GM18507 (cell line): ENCODE measurements at regions not wholly inside any gene's neighbourhood (a gene's known extent, or its start where the extent isn't known, plus 50 kb on each side); places are given as distances from the start of the nearest gene placed in this dataset.
"Not testable (repeated sequence)": the region's sequence is repeated elsewhere in the genome, so short reads cannot be mapped to it uniquely, and the experiment has no call there.

Source experiments
- DNase-seq: peaks from one replicate; pipeline ENCODE4 v3.0.0; 2011; ENCODE audit warnings: low read depth; ENCODE audit not compliant: insufficient read length; ENCODE audit errors: extremely low spot score
- FAIRE-seq: peaks from 2 replicates; lab custom pipeline; 2011; peaks lifted over from hg19 to GRCh38; lab: Jason Lieb, UNC

- DNase-seq (no peak), FAIRE-seq (no peak)
Measured at GRCh38 chr12:63508543-63508942, 159.8 kb downstream of the DPY19L2 start.

GRCh38 chr12:63499567-63499966, 168.7 kb downstream of the DPY19L2 start:
- no peak for FAIRE-seq
- no peak for DNase-seq

- no peak for FAIRE-seq
Measured at GRCh38 chr12:63498239-63498638, 170.1 kb downstream of the DPY19L2 start.

DNA sequence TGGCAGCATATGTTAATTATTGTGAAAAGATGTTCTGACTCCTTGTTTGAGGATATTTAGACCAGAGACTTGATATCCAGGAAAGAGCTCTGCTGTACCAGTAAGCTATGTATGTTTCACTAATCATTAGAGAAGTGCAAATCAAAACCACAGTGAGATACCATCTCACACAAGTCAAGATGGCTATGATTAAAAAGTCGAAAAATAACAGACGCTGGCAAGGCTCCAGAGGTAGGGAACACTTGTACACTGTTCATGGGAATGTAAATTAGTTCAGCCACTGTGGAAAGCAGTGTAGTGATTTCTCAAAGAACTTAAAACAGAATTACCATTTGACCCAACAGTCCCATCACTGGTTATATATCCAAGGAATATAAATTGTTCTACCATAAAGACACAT, 171.6 kb downstream of the DPY19L2 start:
- no peak for DNase-seq
- FAIRE-seq, result no peak

More at GRCh38 chr12:63498239-63498638, 170.1 kb downstream of the DPY19L2 start:
- DNase-seq, result no peak

DNA sequence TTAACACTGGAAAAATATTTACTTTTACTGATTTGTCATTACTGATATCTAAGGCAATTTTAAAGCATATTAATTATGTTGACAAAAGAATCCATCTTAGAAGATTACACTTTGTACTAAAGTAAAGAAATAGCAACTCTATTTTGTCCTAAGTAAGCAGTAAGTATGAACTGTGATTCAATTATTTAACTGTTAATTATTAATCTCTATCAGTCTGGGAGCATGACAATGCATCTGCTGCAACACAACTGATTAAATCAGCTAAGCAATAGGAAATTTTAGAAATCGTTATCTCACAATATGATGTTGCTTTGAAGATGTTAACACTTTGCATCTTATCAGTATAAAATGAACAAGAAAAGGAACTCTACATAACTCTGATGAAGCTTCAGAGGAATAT, 172.3 kb downstream of the DPY19L2 start:
- FAIRE-seq (no peak), DNase-seq (no peak)

DNA sequence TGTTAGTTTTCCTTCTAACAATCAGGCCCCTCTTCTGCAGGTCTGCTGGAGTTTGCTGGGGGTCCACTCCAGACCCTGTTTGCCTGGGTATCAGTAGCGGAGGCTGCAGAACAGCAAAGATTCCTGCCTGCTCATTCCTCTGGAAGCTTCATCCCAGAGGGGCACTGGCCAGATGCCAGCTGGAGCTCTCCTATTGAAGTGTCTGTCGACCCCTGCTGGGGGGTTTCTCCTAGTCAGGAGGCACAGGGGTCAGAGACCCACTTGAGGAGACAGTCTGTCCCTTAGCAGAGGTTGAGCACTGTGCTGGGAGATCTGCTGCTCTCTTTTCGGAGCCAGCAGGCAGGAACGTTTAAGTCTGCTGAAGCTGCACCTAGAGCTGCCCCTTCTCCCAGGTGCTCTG, 174.9 kb downstream of the DPY19L2 start:
- DNase-seq, FAIRE-seq: not testable (repeated sequence)

DNA sequence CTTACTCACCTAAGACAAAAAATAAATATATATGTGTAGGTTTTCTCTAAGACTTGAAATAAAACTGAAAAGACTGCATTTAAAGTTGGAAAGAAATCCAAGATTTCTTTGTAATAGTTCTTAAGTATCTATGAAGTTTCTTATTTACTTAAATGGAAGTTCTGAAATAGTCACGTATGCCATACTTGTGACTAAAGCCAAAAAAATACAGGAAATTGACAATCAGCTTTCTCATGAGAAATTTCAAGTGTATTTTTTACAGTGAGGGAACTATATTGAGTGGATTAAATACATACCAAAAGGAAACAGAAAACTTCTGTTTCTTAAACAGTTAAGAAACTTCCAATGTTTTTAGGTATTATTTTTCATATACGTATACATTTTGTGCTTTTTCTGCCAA, 188.1 kb downstream of the DPY19L2 start:
- FAIRE-seq, result no peak
- no peak for DNase-seq

DNA sequence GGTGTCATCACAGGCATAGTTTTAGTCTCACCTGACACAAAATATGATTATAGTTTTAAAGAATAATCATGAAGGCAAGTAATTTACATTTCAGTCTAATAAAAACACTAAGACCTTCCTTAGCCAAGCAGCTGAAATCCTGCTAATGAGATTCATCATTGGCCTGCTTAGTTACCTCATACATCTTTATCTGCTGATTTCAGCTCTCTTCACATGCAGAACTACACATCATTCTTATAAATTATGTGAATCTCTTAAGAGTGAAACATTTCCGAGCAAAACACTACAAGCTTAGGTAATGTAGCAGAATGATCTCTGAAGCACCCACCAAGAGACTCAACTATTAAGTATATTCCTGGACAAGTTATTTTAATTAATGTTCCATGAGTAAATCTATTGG, 198.1 kb downstream of the DPY19L2 start:
- no peak for FAIRE-seq
- no peak for DNase-seq

GRCh38 chr12:63467951-63468350, 200.3 kb downstream of the DPY19L2 start:
- DNase-seq, result no peak
- no peak for FAIRE-seq

DNA sequence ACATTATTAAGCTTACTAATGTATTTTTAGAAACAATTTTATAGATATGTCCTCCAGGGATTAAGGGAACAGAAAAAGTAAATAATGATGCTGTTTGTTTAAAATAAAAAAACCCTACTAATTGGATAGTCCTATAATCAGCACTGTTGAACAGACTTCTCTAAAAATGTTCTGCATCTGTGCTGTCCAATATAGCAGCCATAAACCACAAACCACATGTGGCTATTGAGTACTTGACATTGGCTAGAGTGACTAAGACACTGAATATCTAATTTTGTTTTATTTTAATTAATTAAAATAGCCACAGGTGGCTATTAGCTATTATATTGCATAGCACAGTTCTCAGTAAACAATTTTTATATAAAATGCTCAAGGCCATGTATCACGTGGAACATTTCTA, 210.4 kb downstream of the DPY19L2 start:
- DNase-seq, result no peak
- FAIRE-seq, result no peak

DNA sequence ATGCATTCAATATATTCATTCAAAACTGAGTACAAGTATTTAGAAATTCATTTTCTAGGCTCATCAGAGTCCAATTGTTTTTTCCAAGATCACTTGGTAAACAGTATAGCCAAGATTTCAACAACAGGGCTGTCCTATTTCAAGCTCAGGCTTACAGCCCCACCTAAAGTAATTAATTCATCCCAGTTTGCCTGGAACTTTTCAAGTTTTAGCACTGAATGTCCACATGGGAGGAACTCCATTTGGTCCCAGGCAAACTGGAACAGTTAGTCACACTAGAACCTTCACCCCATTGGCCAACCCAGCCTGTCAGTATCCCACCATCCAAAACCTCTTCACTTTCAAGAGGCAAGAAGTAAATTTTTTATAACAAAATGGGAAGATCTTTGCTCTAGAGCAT, 210.9 kb downstream of the DPY19L2 start:
- DNase-seq (no peak), FAIRE-seq (no peak)

- no peak for DNase-seq
- FAIRE-seq, result no peak
Measured at GRCh38 chr12:63450816-63451215, 217.5 kb downstream of the DPY19L2 start.

DNA sequence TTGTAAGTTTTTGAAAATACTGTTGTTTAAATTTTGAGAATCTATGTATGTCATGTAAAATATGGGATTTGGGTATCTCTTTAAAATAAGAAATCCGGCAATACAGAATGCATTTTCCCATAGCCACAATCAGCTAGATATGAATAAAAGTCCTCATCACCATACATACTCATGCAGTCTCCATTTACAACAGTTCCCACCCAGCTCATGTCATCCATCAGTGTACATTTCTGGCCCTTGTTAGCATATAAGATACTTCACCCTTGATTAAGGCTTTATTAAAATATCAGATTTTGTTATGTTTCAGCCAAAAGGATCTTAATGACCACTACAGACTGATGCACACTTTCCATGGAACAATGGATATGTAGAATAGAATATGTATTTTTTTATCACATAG, 218.0 kb downstream of the DPY19L2 start:
- DNase-seq (no peak), FAIRE-seq (no peak)

DNA sequence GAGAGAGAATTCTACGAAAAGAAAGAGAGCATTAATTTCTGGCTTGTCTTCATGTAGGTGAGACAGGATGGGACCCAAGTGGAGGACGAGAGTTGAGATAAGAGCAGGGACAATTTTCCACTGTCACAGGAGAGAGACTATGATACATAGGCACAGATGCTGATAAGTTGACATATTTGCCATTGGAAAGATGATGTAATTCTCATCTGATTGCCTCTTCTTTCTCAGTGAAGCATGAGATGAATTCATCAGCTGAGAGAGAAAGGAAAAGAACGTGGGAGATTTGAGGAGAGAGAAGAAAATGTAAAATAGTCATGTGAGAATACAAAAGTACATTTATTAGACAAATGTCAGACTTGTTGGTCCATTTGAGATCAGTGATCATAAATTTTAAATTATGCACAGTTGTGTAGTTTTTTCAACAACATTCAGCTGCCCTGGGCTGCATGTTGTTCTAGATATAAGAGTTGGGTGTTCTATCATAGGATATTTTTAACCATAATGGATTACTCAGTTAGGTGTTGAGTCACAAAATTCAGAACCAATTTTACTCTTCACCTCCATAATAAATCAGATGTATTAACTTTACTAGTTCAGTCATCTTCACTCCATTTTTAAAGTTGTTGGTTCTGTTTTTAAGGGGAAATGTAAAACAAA, 222.9 kb downstream of the DPY19L2 start:
- DNase-seq, result no peak
- FAIRE-seq, result no peak

- no peak for DNase-seq
Measured at GRCh38 chr12:63440048-63440447, 228.2 kb downstream of the DPY19L2 start.

DNA sequence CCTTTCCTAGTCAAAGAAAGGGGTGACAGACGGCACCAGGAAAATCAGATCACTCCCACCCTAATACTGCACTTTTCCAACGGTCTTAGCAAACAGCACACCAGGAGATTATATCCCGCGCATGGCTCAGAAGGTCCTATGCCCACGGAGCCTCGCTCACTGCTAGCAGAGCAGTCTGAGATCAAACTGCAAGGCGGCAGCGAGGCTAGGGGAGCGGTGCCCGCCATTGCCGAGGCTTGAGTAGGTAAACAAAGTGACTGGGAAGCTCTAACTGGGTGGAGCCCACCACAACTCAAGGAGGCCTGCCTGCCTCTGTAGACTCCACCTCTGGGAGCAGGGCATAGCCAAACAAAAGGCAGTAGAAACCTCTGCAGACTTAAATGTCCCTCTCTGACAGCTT, 233.9 kb downstream of the DPY19L2 start:
- FAIRE-seq, DNase-seq: not testable (repeated sequence)

More at GRCh38 chr12:63440048-63440447, 228.2 kb downstream of the DPY19L2 start:
- FAIRE-seq, result no peak

GRCh38 chr12:63427969-63428368, 240.3 kb downstream of the DPY19L2 start:
- not testable (repeated sequence) for FAIRE-seq, DNase-seq

- DNase-seq, FAIRE-seq: not testable (repeated sequence)
Measured at GRCh38 chr12:63427029-63427428, 241.3 kb downstream of the DPY19L2 start.

- no peak for DNase-seq
Measured at GRCh38 chr12:63424671-63425070, 243.6 kb downstream of the DPY19L2 start.

DNA sequence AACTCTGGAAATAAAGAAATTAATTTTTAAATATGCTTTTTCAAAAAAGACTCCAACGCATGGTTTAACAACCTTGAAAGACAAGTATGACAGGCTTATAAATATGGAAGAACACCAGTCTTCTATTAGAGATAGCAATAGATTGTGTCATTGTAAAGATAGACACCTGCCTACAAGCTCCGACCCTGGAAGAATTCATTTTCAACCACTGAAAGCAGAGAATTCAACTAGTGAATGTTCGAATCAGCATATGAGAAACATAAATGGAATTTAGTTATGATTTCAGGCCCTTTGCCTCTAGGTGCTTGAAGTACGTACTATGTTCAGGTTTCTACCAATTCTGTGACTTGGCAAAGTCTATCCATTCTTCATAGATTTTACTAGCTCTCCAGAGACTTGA, 244.5 kb downstream of the DPY19L2 start:
- FAIRE-seq, result no peak
- DNase-seq, result no peak

More at GRCh38 chr12:63424671-63425070, 243.6 kb downstream of the DPY19L2 start:
- no peak for FAIRE-seq

- peak; percentile 1 for DNase-seq
- FAIRE-seq, result peak; percentile 86
Measured at GRCh38 chr12:63420206-63420644, 248.1 kb downstream of the DPY19L2 start.

DNA sequence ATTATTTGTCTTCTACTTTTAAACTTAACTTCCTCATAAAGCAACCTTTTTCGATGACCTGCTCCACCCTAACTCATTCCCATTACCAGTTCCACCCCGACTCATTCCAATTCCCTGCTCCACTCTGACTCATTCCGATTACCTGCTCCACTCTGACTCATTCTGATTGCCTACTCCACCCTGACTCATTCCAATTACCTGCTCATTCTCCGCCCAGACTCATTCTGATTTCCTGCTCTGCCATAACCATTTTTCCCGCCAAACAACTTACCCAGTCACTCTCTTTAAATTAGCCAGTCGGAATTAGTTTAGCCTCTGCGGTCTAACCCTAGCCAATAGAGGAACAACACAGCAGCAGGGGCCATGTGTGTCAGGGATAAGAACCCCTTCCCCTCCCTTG, 249.1 kb downstream of the DPY19L2 start:
- DNase-seq, result no peak
- FAIRE-seq, result no peak
